ENCODE measurements at regions not wholly inside any gene's neighbourhood (a gene's known extent, or its start where the extent isn't known, plus 50 kb on each side); places are given as distances from the start of the nearest gene placed in this dataset.
A peak's percentile ranks its signal among the peaks of the same experiment; 100 is the strongest.
"Not testable (repeated sequence)": the region's sequence is repeated elsewhere in the genome, so short reads cannot be mapped to it uniquely, and the experiment has no call there.

DNA sequence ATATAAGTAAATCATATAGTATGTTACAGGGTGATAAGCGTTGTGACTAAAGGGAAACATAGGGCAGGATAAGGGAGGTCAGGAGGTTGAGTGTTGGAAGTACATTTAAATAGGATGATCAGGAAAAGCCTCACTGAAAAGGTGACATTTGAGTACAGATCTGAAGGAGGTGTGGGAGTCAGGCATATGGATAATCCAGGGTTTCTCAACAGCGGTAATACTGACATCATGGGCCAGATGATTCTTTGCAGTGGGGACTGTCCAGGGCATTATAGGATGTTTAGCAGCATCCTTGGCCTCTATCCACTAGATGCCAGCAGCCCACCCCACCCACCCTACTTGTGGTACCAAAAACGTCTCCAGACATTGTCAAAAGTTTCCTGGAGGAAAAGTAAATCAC is 292.6 kb upstream of the PREP start:
- Histone ChIP-seq H3K4me1 (ENCODE audit: control insufficient read depth, insufficient read depth, low read length) (no peaks in the 10 kb centered on the region), H3K36me3 (ENCODE audit: control insufficient read depth, insufficient read depth, low read length) (no peaks in the 10 kb centered on the region), H3K9me3 (ENCODE audit: control insufficient read depth, low read depth, low read length) (no peaks in the 10 kb centered on the region), H3K27ac (ENCODE audit: low read length) (no peak overlapping the region), H3K4me3 (ENCODE audit: low read length) (no peak overlapping the region), H3K27me3 (ENCODE audit: control insufficient read depth, insufficient read depth, low read length) (no peaks in the 10 kb centered on the region)
- no CpG with 5 or more reads among the region's 3 CpGs for WGBS (ENCODE audit: insufficient coverage, low lambda C conversion rate)
- no peak for DNase-seq

DNA sequence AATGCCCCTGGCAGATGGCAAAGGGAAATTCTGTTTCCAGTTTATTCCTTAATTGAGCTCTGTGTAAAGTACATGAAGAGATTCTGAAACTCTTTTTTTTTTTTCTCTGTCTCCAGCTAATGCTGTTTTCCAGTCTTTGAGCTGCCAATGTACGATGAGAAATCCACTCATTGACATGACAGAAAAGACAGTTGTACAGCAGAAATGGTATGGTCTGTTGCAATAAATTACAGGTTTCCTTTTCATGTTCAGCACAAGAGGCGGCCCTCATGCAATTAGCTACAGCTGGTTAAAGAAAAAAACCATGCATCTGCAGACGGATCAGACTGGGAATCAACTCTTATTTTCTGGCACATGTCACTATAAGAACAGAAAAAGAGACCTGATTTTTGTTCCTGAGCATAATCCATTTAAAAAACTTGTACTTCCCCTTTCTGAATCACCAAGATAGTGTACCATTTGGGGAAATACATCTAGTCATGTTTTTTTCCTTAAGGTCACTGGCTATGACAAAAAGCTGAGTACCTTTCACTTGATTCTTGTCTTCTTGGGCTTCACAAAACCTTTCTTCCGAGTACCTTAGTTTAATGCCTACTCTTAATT is 289.8 kb upstream of the PREP start:
- no CpG with 5 or more reads among the region's 4 CpGs for WGBS (ENCODE audit: insufficient coverage, low lambda C conversion rate)
- Histone ChIP-seq H3K36me3 (ENCODE audit: control insufficient read depth, insufficient read depth, low read length) (no peaks in the 10 kb centered on the region), H3K9me3 (ENCODE audit: control insufficient read depth, low read depth, low read length) (no peaks in the 10 kb centered on the region), H3K27ac (ENCODE audit: low read length) (no peak overlapping the region), H3K4me3 (ENCODE audit: low read length) (no peak overlapping the region), H3K4me1 (ENCODE audit: control insufficient read depth, insufficient read depth, low read length) (no peaks in the 10 kb centered on the region), H3K27me3 (ENCODE audit: control insufficient read depth, insufficient read depth, low read length) (no peaks in the 10 kb centered on the region)
- DNase-seq = no peak

DNA sequence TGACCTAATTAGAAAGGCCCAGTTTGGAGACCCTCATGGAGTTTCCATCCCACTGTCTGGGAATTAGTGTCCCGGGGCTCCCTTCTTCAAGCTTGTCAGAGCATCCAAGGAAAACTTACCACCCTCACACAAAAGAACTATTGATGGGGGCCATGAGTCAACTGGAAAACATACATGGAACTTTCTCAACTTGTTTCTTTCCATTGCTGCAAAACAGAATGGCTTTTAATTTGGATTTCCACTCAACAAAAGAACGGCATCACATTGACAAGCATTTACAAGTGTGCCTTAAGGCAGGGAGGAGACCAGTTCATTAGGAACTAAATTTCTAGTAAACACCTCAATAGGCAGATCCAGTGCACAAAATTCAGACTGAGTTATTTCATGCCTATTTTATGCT is 289.1 kb upstream of the PREP start:
- no peaks in the 10 kb centered on the region for H3K27me3 ChIP-seq (ENCODE audit: control insufficient read depth, insufficient read depth, low read length)
- no peak overlapping the region for H3K27ac ChIP-seq (ENCODE audit: low read length)
- no peaks in the 10 kb centered on the region for H3K4me1 ChIP-seq (ENCODE audit: control insufficient read depth, insufficient read depth, low read length)
- no peak overlapping the region for H3K4me3 ChIP-seq (ENCODE audit: low read length)
- H3K9me3 ChIP-seq (ENCODE audit: control insufficient read depth, low read depth, low read length) = no peaks in the 10 kb centered on the region
- no CpG with 5 or more reads among the region's 2 CpGs for WGBS (ENCODE audit: insufficient coverage, low lambda C conversion rate)
- no peaks in the 10 kb centered on the region for H3K36me3 ChIP-seq (ENCODE audit: control insufficient read depth, insufficient read depth, low read length)
- no peak for DNase-seq

- no CpG with 5 or more reads among the region's 3 CpGs for WGBS (ENCODE audit: insufficient coverage, low lambda C conversion rate)
- no peaks in the 10 kb centered on the region for H3K36me3 ChIP-seq (ENCODE audit: control insufficient read depth, insufficient read depth, low read length)
- H3K27me3 ChIP-seq (ENCODE audit: control insufficient read depth, insufficient read depth, low read length) = no peaks in the 10 kb centered on the region
- DNase-seq = no peak
- H3K4me1 ChIP-seq (ENCODE audit: control insufficient read depth, insufficient read depth, low read length) = no peaks in the 10 kb centered on the region
- peaks cover 2% of the 10 kb centered on the region for H3K9me3 ChIP-seq (ENCODE audit: control insufficient read depth, low read depth, low read length)
- no peak overlapping the region for H3K4me3 ChIP-seq (ENCODE audit: low read length)
- no peak overlapping the region for H3K27ac ChIP-seq (ENCODE audit: low read length)
Measured at GRCh38 chr6:105691081-105691480, 288.2 kb upstream of the PREP start.

- no peak overlapping the region for H3K4me3 ChIP-seq (ENCODE audit: low read length)
- peaks cover 2% of the 10 kb centered on the region for H3K9me3 ChIP-seq (ENCODE audit: control insufficient read depth, low read depth, low read length)
- H3K4me1 ChIP-seq (ENCODE audit: control insufficient read depth, insufficient read depth, low read length) = no peaks in the 10 kb centered on the region
- no CpG with 5 or more reads among the region's 1 CpG for WGBS (ENCODE audit: insufficient coverage, low lambda C conversion rate)
- no peaks in the 10 kb centered on the region for H3K27me3 ChIP-seq (ENCODE audit: control insufficient read depth, insufficient read depth, low read length)
- no peak for DNase-seq
- no peak overlapping the region for H3K27ac ChIP-seq (ENCODE audit: low read length)
- no peaks in the 10 kb centered on the region for H3K36me3 ChIP-seq (ENCODE audit: control insufficient read depth, insufficient read depth, low read length)
Measured at GRCh38 chr6:105688573-105688972, 285.7 kb upstream of the PREP start.

GRCh38 chr6:105686793-105687192 is 283.9 kb upstream of the PREP start:
- H3K4me3 ChIP-seq (ENCODE audit: low read length); H3K4me1 ChIP-seq (ENCODE audit: control insufficient read depth, insufficient read depth, low read length); H3K9me3 ChIP-seq (ENCODE audit: control insufficient read depth, low read depth, low read length); H3K27ac ChIP-seq (ENCODE audit: low read length); H3K27me3 ChIP-seq (ENCODE audit: control insufficient read depth, insufficient read depth, low read length); H3K36me3 ChIP-seq (ENCODE audit: control insufficient read depth, insufficient read depth, low read length); DNase-seq: not testable (repeated sequence)
- no CpG with 5 or more reads among the region's 1 CpG for WGBS (ENCODE audit: insufficient coverage, low lambda C conversion rate)

- no peak overlapping the region for H3K4me3 ChIP-seq (ENCODE audit: low read length)
- WGBS (ENCODE audit: insufficient coverage, low lambda C conversion rate) = no CpG with 5 or more reads among the region's 1 CpG
- DNase-seq = no peak
- H3K27me3 ChIP-seq (ENCODE audit: control insufficient read depth, insufficient read depth, low read length) = no peaks in the 10 kb centered on the region
- no peak overlapping the region for H3K27ac ChIP-seq (ENCODE audit: low read length)
- H3K4me1 ChIP-seq (ENCODE audit: control insufficient read depth, insufficient read depth, low read length) = no peaks in the 10 kb centered on the region
- peaks cover 7% of the 10 kb centered on the region for H3K9me3 ChIP-seq (ENCODE audit: control insufficient read depth, low read depth, low read length)
- no peaks in the 10 kb centered on the region for H3K36me3 ChIP-seq (ENCODE audit: control insufficient read depth, insufficient read depth, low read length)
Measured at GRCh38 chr6:105681061-105681460, 278.2 kb upstream of the PREP start.

DNA sequence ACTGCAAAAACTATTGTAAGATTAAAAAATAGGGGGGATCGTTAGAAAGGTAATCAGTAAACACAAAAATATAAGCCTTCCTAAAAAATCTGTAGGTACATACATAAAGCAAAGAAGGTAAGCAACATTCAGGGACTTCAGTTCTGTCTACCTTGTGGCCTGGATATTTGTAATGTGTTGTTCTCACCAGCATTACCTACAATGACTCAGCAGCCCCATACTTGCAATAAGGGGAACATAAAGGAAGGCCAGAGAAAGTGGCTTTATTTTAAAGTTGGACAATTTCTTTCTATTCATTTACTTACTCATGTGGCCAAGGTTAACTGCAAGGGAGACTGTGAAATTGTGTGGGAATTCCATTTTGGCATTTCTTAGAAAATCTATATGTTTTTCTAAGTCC is 277.2 kb upstream of the PREP start:
- H3K4me3 ChIP-seq (ENCODE audit: low read length) = no peak overlapping the region
- WGBS (ENCODE audit: insufficient coverage, low lambda C conversion rate) = 100% methylated on average over 1 of the region's 1 CpG
- peaks cover 7% of the 10 kb centered on the region for H3K9me3 ChIP-seq (ENCODE audit: control insufficient read depth, low read depth, low read length)
- H3K27ac ChIP-seq (ENCODE audit: low read length) = no peak overlapping the region
- no peaks in the 10 kb centered on the region for H3K27me3 ChIP-seq (ENCODE audit: control insufficient read depth, insufficient read depth, low read length)
- H3K4me1 ChIP-seq (ENCODE audit: control insufficient read depth, insufficient read depth, low read length) = no peaks in the 10 kb centered on the region
- H3K36me3 ChIP-seq (ENCODE audit: control insufficient read depth, insufficient read depth, low read length) = no peaks in the 10 kb centered on the region
- DNase-seq = no peak

- peak; percentile 5 to 38 for DNase-seq
- H3K27ac ChIP-seq (ENCODE audit: low read length) = no peak overlapping the region
- H3K4me3 ChIP-seq (ENCODE audit: low read length) = no peak overlapping the region
- WGBS (ENCODE audit: insufficient coverage, low lambda C conversion rate) = no CpG with 5 or more reads among the region's 1 CpG
- peaks cover 7% of the 10 kb centered on the region for H3K9me3 ChIP-seq (ENCODE audit: control insufficient read depth, low read depth, low read length)
- no peaks in the 10 kb centered on the region for H3K36me3 ChIP-seq (ENCODE audit: control insufficient read depth, insufficient read depth, low read length)
- no peaks in the 10 kb centered on the region for H3K4me1 ChIP-seq (ENCODE audit: control insufficient read depth, insufficient read depth, low read length)
- H3K27me3 ChIP-seq (ENCODE audit: control insufficient read depth, insufficient read depth, low read length) = no peaks in the 10 kb centered on the region
Measured at GRCh38 chr6:105678516-105678915, 275.6 kb upstream of the PREP start.

- WGBS (ENCODE audit: insufficient coverage, low lambda C conversion rate) = 56% methylated on average over 1 of the region's 2 CpGs
- no peak overlapping the region for H3K4me3 ChIP-seq (ENCODE audit: low read length)
- H3K36me3 ChIP-seq (ENCODE audit: control insufficient read depth, insufficient read depth, low read length) = no peaks in the 10 kb centered on the region
- DNase-seq = no peak
- no peaks in the 10 kb centered on the region for H3K27me3 ChIP-seq (ENCODE audit: control insufficient read depth, insufficient read depth, low read length)
- no peak overlapping the region for H3K27ac ChIP-seq (ENCODE audit: low read length)
- peaks cover 7% of the 10 kb centered on the region for H3K9me3 ChIP-seq (ENCODE audit: control insufficient read depth, low read depth, low read length)
- no peaks in the 10 kb centered on the region for H3K4me1 ChIP-seq (ENCODE audit: control insufficient read depth, insufficient read depth, low read length)
Measured at GRCh38 chr6:105677671-105678475, 275.0 kb upstream of the PREP start.

DNA sequence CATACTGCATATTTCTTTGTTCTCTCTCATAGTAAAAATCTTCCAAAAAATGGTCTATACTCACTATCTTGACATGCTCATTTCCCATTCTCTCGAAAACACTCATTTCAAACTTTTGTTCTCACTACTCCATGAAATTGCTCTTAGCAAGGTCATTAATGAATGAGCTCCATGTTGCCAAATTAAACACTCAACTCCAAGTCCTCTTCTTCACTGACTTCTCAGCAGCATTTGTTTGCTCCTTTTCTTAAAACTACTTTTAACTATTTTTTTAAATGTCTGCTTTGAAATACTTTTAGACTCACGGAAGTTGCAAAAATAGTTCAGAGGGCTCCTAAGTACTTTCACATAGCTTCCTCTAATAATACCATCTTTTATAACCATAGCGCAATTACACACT is 274.0 kb upstream of the PREP start:
- no peak for DNase-seq
- 100% methylated on average over 3 of the region's 3 CpGs for WGBS (ENCODE audit: insufficient coverage, low lambda C conversion rate)
- Histone ChIP-seq H3K4me3 (ENCODE audit: low read length) (no peak overlapping the region), H3K4me1 (ENCODE audit: control insufficient read depth, insufficient read depth, low read length) (no peaks in the 10 kb centered on the region), H3K9me3 (ENCODE audit: control insufficient read depth, low read depth, low read length) (peaks cover 7% of the 10 kb centered on the region), H3K36me3 (ENCODE audit: control insufficient read depth, insufficient read depth, low read length) (no peaks in the 10 kb centered on the region), H3K27me3 (ENCODE audit: control insufficient read depth, insufficient read depth, low read length) (no peaks in the 10 kb centered on the region), H3K27ac (ENCODE audit: low read length) (no peak overlapping the region)
